ENCODE measurements at regions not wholly inside any gene's neighbourhood (a gene's known extent, or its start where the extent isn't known, plus 50 kb on each side); places are given as distances from the start of the nearest gene placed in this dataset.

DNA sequence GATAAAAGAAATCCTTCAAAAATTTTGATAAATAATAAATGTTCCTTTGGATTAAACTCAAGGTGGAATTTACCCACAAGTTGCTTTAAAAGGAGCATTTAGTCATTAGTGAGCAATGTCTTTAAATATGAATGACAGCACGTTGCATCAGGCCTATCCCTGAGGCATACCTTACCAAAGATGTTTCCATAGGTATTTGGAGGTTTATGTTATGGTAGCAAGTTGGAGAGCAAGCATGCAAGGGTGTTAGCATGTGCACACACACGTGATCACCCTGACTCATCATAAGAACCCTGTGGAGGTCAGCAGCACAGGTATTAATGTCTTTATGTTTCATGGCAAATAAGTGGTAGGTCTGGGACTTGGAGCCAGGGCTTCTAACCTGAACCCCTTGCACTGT, 159.9 kb downstream of the ACTR3 start:
- TF ChIP-seq, protein P1, sequence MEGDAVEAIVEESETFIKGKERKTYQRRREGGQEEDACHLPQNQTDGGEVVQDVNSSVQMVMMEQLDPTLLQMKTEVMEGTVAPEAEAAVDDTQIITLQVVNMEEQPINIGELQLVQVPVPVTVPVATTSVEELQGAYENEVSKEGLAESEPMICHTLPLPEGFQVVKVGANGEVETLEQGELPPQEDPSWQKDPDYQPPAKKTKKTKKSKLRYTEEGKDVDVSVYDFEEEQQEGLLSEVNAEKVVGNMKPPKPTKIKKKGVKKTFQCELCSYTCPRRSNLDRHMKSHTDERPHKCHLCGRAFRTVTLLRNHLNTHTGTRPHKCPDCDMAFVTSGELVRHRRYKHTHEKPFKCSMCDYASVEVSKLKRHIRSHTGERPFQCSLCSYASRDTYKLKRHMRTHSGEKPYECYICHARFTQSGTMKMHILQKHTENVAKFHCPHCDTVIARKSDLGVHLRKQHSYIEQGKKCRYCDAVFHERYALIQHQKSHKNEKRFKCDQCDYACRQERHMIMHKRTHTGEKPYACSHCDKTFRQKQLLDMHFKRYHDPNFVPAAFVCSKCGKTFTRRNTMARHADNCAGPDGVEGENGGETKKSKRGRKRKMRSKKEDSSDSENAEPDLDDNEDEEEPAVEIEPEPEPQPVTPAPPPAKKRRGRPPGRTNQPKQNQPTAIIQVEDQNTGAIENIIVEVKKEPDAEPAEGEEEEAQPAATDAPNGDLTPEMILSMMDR (IDR thresholded peaks at IDR 0.05; ENCODE audit: insufficient read depth, low read depth, low read length): no peak
- no peak for TF ChIP-seq EZH2 (IDR thresholded peaks at IDR 0.05; ENCODE audit: insufficient read depth, low read length)
